ENCODE measurements at regions not wholly inside any gene's neighbourhood (a gene's known extent, or its start where the extent isn't known, plus 50 kb on each side); places are given as distances from the start of the nearest gene placed in this dataset.

GRCh38 chr9:18215626-18216025, 258.3 kb upstream of the ADAMTSL1 start:
- Histone ChIP-seq H4K20me1 (ENCODE audit: low read depth, low read length) (no peaks in the 10 kb centered on the region), H3K4me3 (ENCODE audit: insufficient read depth, low read length, poor library complexity, severe bottlenecking) (no peak overlapping the region), H3F3A (ENCODE audit: insufficient read depth) (no peaks in the 10 kb centered on the region), H3K36me3 (ENCODE audit: low read length) (no peaks in the 10 kb centered on the region), H3K27me3 (ENCODE audit: low read length) (no peaks in the 10 kb centered on the region), H2AFZ (ENCODE audit: low read depth, low read length, severe bottlenecking) (no peak overlapping the region), H3K9me2 (replicated peaks; ENCODE audit: insufficient read depth, low read length) (no peaks in the 10 kb centered on the region), H3K4me2 (ENCODE audit: low read depth, low read length, poor library complexity, severe bottlenecking) (no peak overlapping the region), H3K79me2 (ENCODE audit: insufficient read depth, low read length) (no peaks in the 10 kb centered on the region), H3K9me3 (ENCODE audit: insufficient read depth, low read length) (no peaks in the 10 kb centered on the region), H3K27ac (ENCODE audit: low read depth, low read length) (no peak overlapping the region), H3K9ac (ENCODE audit: low read length) (no peak overlapping the region)
- no peak for TF ChIP-seq CTCF (IDR thresholded peaks at IDR 0.05; ENCODE audit: insufficient read depth, low read length, poor library complexity, severe bottlenecking)
- no peak for TF ChIP-seq EZH2phosphoT487 (conservative IDR thresholded peaks at IDR 0.05; ENCODE audit: low read length)

- no peak overlapping the region for H3K4me2 ChIP-seq (ENCODE audit: low read depth, low read length, poor library complexity, severe bottlenecking)
- no peak overlapping the region for H3K9ac ChIP-seq (ENCODE audit: low read length)
- no peaks in the 10 kb centered on the region for H3K9me2 ChIP-seq (replicated peaks; ENCODE audit: insufficient read depth, low read length)
- no peaks in the 10 kb centered on the region for H3F3A ChIP-seq (ENCODE audit: insufficient read depth)
- no peak overlapping the region for H3K27ac ChIP-seq (ENCODE audit: low read depth, low read length)
- H3K4me3 ChIP-seq (ENCODE audit: insufficient read depth, low read length, poor library complexity, severe bottlenecking): no peak overlapping the region
- H3K79me2 ChIP-seq (ENCODE audit: insufficient read depth, low read length): no peaks in the 10 kb centered on the region
- H2AFZ ChIP-seq (ENCODE audit: low read depth, low read length, severe bottlenecking): no peak overlapping the region
- no peaks in the 10 kb centered on the region for H4K20me1 ChIP-seq (ENCODE audit: low read depth, low read length)
- H3K36me3 ChIP-seq (ENCODE audit: low read length): no peaks in the 10 kb centered on the region
- TF ChIP-seq CTCF (IDR thresholded peaks at IDR 0.05; ENCODE audit: insufficient read depth, low read length, poor library complexity, severe bottlenecking): no peak
- no peak for TF ChIP-seq EZH2phosphoT487 (conservative IDR thresholded peaks at IDR 0.05; ENCODE audit: low read length)
- no peaks in the 10 kb centered on the region for H3K9me3 ChIP-seq (ENCODE audit: insufficient read depth, low read length)
- H3K27me3 ChIP-seq (ENCODE audit: low read length): no peaks in the 10 kb centered on the region
These were observed 257.6 kb upstream of the ADAMTSL1 start for GRCh38 chr9:18216376-18216775.

- TF ChIP-seq EZH2phosphoT487 (conservative IDR thresholded peaks at IDR 0.05; ENCODE audit: low read length) (no peak), CTCF (IDR thresholded peaks at IDR 0.05; ENCODE audit: insufficient read depth, low read length, poor library complexity, severe bottlenecking) (no peak)
- Histone ChIP-seq H3K27me3 (ENCODE audit: low read length) (no peaks in the 10 kb centered on the region), H3K9me3 (ENCODE audit: insufficient read depth, low read length) (no peaks in the 10 kb centered on the region), H3K9me2 (replicated peaks; ENCODE audit: insufficient read depth, low read length) (no peaks in the 10 kb centered on the region), H3K4me3 (ENCODE audit: insufficient read depth, low read length, poor library complexity, severe bottlenecking) (no peak overlapping the region), H3K27ac (ENCODE audit: low read depth, low read length) (no peak overlapping the region), H2AFZ (ENCODE audit: low read depth, low read length, severe bottlenecking) (no peak overlapping the region), H3F3A (ENCODE audit: insufficient read depth) (no peaks in the 10 kb centered on the region), H3K9ac (ENCODE audit: low read length) (no peak overlapping the region), H3K4me2 (ENCODE audit: low read depth, low read length, poor library complexity, severe bottlenecking) (no peak overlapping the region), H3K36me3 (ENCODE audit: low read length) (no peaks in the 10 kb centered on the region), H4K20me1 (ENCODE audit: low read depth, low read length) (no peaks in the 10 kb centered on the region), H3K79me2 (ENCODE audit: insufficient read depth, low read length) (no peaks in the 10 kb centered on the region)
These were observed 245.9 kb upstream of the ADAMTSL1 start for GRCh38 chr9:18228101-18228500.

Data from SU-DHL-6 (cell line).